ENCODE measurements at regions not wholly inside any gene's neighbourhood (a gene's known extent, or its start where the extent isn't known, plus 50 kb on each side); places are given as distances from the start of the nearest gene placed in this dataset.

GRCh38 chr14:84485036-84485435, 1044.9 kb upstream of the FLRT2 start:
- H3K9me3 ChIP-seq (ENCODE audit: low read length): no peaks in the 10 kb centered on the region
- H3K27me3 ChIP-seq (ENCODE audit: insufficient read depth, low read depth, low read length): no peaks in the 10 kb centered on the region
- no peaks in the 10 kb centered on the region for H3K36me3 ChIP-seq (ENCODE audit: insufficient read depth, low read length)
- H3K79me2 ChIP-seq (replicated peaks; ENCODE audit: insufficient read depth, low read length): no peaks in the 10 kb centered on the region
- H3K27ac ChIP-seq (ENCODE audit: low read length): no peak overlapping the region
- no peak overlapping the region for H3K9ac ChIP-seq (ENCODE audit: low read length)
- TF ChIP-seq RAD21 (conservative IDR thresholded peaks at IDR 0.05): no peak
- TF ChIP-seq TAF1 (IDR thresholded peaks at IDR 0.05; ENCODE audit: low read depth): no peak
- TF ChIP-seq SMC3 (conservative IDR thresholded peaks at IDR 0.05; ENCODE audit: poor library complexity): no peak
- no peak for TF ChIP-seq EP300 (conservative IDR thresholded peaks at IDR 0.05; ENCODE audit: poor library complexity, severe bottlenecking)
- TF ChIP-seq POLR2AphosphoS5 (IDR thresholded peaks at IDR 0.05): no peak
- no peak for TF ChIP-seq EZH2 (IDR thresholded peaks at IDR 0.05; ENCODE audit: borderline replicate concordance, insufficient read depth, low read length, poor library complexity, severe bottlenecking)
- no peak for TF ChIP-seq CTCF (IDR thresholded peaks at IDR 0.05; ENCODE audit: poor library complexity, severe bottlenecking)
- TF ChIP-seq MXI1 (conservative IDR thresholded peaks at IDR 0.05; ENCODE audit: poor library complexity, severe bottlenecking): no peak
- TF ChIP-seq, protein P1, sequence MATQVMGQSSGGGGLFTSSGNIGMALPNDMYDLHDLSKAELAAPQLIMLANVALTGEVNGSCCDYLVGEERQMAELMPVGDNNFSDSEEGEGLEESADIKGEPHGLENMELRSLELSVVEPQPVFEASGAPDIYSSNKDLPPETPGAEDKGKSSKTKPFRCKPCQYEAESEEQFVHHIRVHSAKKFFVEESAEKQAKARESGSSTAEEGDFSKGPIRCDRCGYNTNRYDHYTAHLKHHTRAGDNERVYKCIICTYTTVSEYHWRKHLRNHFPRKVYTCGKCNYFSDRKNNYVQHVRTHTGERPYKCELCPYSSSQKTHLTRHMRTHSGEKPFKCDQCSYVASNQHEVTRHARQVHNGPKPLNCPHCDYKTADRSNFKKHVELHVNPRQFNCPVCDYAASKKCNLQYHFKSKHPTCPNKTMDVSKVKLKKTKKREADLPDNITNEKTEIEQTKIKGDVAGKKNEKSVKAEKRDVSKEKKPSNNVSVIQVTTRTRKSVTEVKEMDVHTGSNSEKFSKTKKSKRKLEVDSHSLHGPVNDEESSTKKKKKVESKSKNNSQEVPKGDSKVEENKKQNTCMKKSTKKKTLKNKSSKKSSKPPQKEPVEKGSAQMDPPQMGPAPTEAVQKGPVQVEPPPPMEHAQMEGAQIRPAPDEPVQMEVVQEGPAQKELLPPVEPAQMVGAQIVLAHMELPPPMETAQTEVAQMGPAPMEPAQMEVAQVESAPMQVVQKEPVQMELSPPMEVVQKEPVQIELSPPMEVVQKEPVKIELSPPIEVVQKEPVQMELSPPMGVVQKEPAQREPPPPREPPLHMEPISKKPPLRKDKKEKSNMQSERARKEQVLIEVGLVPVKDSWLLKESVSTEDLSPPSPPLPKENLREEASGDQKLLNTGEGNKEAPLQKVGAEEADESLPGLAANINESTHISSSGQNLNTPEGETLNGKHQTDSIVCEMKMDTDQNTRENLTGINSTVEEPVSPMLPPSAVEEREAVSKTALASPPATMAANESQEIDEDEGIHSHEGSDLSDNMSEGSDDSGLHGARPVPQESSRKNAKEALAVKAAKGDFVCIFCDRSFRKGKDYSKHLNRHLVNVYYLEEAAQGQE (IDR thresholded peaks at IDR 0.05; ENCODE audit: borderline replicate concordance): no peak
- no peak overlapping the region for H3K4me2 ChIP-seq (ENCODE audit: low read length)
- H4K20me1 ChIP-seq (ENCODE audit: insufficient read depth): no peaks in the 10 kb centered on the region
- no peaks in the 10 kb centered on the region for H3K9me2 ChIP-seq (ENCODE audit: insufficient read depth, low read length)
- H3K4me3 ChIP-seq (ENCODE audit: low read length): no peak overlapping the region
- H3F3A ChIP-seq (ENCODE audit: insufficient read depth, low read length, poor library complexity, severe bottlenecking): no peaks in the 10 kb centered on the region
- H2AFZ ChIP-seq (ENCODE audit: low read depth, low read length): no peak overlapping the region

GRCh38 chr14:84490081-84490480, 1039.9 kb upstream of the FLRT2 start:
- Histone ChIP-seq H3K79me2 (replicated peaks; ENCODE audit: insufficient read depth, low read length) (no peaks in the 10 kb centered on the region), H3K9me3 (ENCODE audit: low read length) (no peaks in the 10 kb centered on the region), H2AFZ (ENCODE audit: low read depth, low read length) (no peak overlapping the region), H3K36me3 (ENCODE audit: insufficient read depth, low read length) (no peaks in the 10 kb centered on the region), H3K4me3 (ENCODE audit: low read length) (no peak overlapping the region), H3K9ac (ENCODE audit: low read length) (no peak overlapping the region), H4K20me1 (ENCODE audit: insufficient read depth) (no peaks in the 10 kb centered on the region), H3K27me3 (ENCODE audit: insufficient read depth, low read depth, low read length) (no peaks in the 10 kb centered on the region), H3K27ac (ENCODE audit: low read length) (no peak overlapping the region), H3K9me2 (ENCODE audit: insufficient read depth, low read length) (no peaks in the 10 kb centered on the region), H3F3A (ENCODE audit: insufficient read depth, low read length, poor library complexity, severe bottlenecking) (no peaks in the 10 kb centered on the region), H3K4me2 (ENCODE audit: low read length) (no peak overlapping the region)
- TF ChIP-seq MXI1 (conservative IDR thresholded peaks at IDR 0.05; ENCODE audit: poor library complexity, severe bottlenecking) (no peak), TAF1 (IDR thresholded peaks at IDR 0.05; ENCODE audit: low read depth) (no peak), EP300 (conservative IDR thresholded peaks at IDR 0.05; ENCODE audit: poor library complexity, severe bottlenecking) (no peak), POLR2AphosphoS5 (IDR thresholded peaks at IDR 0.05) (no peak), CTCF (IDR thresholded peaks at IDR 0.05; ENCODE audit: poor library complexity, severe bottlenecking) (no peak)
- TF ChIP-seq, protein P1 (IDR thresholded peaks at IDR 0.05; ENCODE audit: borderline replicate concordance): no peak
